CD1c-positive myeloid dendritic cell (primary cell): ENCODE measurements at regions not wholly inside any gene's neighbourhood (a gene's known extent, or its start where the extent isn't known, plus 50 kb on each side); places are given as distances from the start of the nearest gene placed in this dataset.
A peak's percentile ranks its signal among the peaks of the same experiment; 100 is the strongest.
"Not testable (repeated sequence)": the region's sequence is repeated elsewhere in the genome, so short reads cannot be mapped to it uniquely, and the experiment has no call there.

Experiments used
- DNase-seq: peaks from one replicate; pipeline ENCODE4 v3.0.0-alpha.2; 2016; ENCODE audit errors: extremely low spot score

DNA sequence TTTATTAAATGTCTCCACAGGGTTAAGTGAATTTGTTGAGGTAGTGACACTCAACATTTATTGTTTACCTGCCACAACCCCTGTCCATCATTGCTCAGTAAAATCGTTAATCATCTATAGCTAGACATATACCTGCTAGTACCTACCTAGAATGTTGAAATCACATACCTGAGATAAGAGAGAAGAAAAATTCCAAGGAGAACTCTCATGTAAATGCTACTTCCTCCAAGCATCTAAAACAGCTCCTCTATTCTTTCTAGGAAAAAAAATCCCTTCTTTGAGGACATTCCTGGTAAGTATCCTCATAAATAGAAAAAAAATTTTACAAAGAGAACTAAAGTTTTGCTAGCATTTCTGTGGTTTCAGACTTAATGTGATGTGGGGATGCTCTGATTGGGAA, 325.1 kb downstream of the DAD1 start:
- no peak for DNase-seq

DNA sequence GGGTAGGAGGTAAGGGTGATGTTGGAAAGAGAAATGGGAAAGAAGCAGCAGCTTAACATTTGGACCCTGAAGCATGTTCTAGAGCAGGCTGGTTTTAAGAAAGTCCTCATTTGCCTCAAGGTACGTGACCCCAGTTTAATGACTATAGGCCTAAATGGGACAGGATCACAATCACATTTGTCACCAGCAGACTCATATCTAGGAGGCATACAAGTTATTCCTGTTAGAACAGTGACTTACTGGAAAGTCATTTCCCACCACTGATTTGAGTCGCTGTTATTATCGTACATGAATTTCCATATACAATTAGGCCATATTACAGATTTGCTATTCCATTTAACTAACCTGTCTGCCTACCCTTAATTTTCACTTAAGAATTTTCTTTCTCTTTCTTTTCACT, 326.1 kb downstream of the DAD1 start:
- DNase-seq: no peak

DNA sequence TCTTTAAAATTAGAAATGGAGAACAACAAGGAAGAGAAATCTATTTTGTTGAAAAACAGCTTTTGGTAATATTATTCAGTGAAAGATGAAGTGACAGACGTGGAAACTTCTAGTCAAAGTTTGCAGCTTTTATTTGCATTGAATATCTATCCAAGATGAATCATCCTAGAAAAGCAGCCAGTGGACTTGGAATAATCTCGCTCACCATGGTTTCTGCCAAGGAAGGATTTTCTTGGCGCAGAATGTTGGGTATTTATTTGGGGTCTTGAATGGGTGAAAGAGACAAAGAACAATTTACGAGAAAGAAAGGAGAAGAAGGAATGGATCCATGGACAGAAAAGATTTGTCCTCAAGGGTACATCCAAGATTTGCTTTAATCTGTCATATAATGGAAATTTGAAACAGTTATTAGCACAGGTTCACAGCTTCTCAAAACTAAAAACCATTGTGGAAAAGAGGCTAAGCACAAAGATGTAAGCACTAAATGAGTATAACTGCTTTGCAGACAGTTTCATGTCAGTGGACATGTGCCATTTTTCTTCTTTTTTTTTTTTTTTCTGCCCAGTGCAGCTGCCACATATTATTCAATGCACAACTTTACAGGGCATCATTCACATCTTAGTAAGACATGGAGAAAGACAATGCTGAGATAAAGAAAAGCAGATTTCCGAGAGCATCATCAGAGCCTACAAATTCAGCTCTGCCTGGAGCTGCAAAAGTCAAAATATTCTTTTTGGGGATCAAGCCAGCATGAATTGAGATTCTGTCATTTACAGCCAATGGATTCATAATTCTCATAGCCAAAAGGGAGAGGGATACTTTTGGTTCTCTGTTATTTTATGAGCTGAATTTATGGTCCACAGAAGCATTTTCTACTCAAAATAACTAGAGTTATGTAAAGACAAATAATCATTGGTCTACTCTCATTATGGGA, 333.7 kb downstream of the DAD1 start:
- DNase-seq: no peak

DNA sequence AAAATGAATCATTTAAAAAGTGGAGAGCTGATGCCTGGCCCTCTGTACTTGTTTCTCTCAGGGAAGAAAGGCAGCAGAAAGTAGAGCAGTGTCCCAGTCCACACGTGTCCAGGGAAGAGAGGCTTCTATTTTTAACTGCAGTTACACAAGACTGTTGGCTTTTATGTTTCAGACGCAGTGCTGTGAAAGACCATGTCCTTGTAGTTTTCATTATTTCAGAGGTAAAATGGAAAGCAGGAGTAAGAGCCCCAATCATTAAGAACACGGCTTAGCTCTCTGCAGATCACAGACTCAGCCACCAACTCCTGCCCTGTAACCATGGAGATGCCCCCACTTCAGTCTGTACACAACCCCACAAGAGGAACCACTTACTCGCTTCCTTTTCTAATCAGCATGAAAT, 336.3 kb downstream of the DAD1 start:
- DNase-seq: no peak

DNA sequence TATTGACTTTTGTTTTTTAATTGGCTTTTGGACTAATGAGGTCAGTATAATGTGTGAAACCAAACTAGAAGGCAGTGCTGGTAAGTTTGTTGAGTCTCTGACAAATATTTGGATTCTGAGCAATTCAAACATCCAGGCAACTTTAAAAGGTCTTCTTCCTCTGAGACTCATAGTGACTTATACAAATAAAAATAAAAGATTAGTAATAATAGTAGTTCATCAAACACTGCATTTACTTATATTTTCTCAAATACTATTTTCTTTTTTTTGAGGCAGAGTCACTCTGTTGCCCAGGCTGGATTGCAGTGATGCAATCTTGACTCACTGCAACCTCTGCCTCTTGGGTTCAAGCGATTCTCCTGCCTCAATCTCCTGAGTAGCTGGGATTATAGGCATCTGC, 337.9 kb downstream of the DAD1 start:
- DNase-seq: no peak

DNA sequence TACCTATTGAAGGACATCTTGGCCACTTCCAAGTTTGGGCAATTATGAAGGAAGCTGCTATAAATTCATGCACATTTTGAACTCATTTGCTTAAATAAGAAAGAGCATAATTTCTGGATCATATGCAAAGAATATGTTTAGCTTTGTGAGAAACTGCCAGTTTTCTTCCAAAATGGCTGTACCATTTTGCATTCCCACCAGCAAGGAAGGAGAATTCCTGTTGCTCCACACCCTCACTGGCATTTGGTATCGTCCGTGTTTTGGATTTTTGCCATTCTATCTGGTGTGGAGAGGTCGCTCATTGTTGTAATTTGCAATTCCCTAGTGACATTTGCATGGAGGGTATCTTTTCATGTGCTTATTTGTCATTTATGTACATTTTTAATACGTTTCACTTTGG, 339.3 kb downstream of the DAD1 start:
- DNase-seq: no peak

DNA sequence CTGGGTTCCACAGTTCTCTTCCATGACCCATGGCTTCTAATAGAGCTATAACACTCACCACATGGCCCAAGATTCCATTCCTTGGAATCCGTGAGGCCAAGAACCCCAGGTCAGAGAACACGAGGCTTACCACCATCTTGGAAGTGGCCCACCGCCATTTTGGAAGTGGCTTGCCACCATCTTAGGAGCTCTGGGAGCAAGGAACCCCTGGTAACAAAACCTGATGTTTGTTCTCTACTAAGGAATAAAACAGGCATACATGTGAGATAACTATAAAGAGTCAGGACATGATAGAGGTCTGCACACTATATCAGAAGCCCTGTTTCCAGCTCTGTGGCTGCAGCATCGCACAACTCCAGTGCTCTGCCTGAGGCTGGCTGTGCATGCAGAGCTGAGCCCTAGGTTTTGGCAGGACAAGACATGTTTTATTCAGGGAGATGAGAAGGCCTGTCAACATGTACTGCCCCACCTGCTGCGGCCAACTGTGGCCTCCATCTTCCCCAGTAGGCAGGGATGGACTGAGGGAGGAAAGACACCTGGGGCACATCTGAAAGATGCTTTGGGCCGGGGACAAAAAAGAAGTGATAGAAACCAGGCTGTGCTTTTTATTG, 344.9 kb downstream of the DAD1 start:
- no peak for DNase-seq

DNA sequence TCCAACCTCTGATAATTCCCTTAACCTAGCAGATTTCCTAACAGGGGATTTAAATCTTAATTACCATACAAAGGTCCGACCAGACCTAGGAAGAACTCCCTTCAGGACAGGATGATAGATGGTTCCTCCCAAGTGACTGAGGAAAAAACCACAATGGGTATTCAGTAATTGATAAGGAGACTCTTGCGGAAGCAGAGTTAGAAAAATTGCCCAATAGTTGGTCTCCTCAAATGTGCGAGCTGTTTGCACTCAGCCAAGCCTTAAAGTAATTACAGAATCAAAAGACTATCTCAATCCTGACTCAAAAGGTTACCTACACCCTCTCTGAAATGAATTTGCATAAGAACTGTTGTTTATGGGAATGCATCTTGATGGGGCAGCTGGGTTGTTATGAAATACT, 350.7 kb downstream of the DAD1 start:
- DNase-seq: not testable (repeated sequence)

DNA sequence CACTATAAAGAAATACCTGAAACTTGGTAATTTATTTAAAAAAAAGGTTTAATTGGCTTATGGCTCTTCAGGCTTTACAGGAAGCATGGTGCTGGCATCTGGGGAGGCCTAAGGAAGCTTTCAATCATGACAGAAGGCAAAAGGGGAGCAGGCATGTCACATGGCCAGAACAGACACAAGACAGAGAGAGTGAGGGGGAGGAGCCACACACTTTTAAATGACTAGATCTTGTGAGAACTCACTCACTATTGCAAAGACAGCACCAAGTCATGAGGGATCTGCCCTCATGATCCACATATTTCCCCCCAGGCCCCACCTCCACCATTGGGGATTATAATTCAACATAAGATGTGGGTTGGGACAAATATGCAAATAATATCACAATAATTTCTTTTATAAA, 355.6 kb downstream of the DAD1 start:
- no peak for DNase-seq

DNA sequence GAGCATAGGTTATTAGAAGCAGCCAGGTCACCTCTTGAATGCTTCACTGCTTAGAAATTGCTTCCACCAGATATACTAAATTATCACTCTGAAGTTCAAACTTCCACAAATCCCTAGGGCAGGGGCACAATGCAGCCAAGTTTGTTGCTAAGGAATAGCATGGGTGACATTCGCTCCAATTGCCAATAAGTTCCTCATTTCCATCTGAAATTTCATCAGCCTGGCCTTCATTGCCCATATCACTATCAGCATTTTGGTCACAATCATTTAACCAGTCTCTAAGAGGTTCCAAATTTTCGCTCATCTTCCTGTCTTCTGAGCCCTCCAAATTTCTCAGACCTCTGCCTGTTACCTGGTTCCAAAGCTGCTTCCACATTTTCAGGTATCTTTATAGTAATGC, 356.1 kb downstream of the DAD1 start:
- no peak for DNase-seq

DNA sequence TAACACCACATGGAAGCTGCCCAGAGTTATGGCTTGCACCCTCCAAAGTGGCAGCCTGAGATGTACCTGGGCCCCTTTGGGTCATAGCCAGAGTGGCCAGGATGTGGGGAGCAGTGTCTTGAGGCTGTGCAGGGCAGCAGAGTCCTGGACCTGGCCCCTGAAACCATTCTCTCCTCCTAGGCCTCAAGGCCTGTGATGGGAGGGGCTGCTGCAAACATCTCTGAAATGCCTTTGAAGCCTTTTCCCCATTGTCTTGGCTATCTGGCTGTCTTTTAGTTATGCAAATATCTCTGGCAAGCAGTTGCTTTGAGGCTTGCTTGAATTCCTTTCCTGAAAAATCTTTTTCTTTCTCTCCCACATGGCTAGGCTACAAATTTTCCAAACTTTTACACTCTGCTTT, 356.5 kb downstream of the DAD1 start:
- DNase-seq: no peak

DNA sequence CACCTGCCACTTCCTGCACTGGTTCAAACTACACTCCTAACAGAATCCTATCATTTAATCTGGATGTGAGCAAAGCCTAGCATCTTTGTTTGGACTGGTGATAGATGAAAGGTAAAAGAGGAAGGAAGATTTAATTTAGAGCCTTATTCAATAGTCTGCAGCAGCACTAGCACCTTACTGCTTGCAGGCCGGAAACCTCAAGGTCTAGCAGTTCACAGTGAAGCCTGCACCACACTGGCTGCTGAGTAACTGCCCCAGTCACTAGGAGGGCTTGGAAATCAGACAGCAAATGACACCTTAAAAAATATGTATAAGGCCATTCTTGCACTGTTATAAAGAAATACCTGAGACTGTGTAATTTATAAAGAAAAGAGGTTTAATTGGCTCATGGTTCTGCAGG, 358.0 kb downstream of the DAD1 start:
- no peak for DNase-seq

DNA sequence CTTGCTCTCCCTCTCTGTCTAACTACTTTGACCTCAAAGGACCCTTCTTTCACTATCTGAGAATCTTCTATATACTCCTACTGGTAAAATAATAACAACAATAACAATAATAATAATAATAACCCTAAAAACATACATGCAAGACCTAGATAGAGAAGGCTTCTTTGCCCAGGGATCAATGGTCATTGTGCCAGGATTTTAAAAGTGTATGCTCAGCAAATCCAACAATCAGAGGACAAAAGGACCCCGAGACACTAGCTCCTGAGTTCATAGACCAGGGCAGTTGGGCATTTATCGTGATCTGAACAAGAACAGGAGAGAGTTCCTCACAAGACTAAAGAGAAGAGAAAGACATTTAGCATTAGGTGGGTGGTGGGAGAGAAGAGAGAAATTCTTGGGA, 358.5 kb downstream of the DAD1 start:
- DNase-seq: no peak

DNA sequence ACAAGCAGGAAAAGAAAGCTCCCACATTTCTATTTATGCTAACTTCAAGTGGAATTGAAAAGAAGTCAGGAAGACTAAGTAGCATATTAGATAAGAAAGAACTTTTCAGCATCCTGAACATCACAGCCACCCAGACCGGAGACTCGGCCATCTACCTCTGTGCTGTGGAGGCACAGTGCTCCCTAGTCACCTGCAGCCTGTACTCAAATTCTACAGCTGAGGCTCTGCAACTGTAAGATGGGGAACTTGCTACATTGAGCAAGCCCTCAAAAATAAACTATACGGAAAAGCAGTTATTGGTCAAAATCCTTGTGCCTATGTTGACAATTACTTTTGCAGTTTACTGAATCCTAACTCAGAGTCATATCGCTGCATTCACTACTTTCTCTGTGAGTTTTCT, 361.9 kb downstream of the DAD1 start:
- DNase-seq: no peak

DNA sequence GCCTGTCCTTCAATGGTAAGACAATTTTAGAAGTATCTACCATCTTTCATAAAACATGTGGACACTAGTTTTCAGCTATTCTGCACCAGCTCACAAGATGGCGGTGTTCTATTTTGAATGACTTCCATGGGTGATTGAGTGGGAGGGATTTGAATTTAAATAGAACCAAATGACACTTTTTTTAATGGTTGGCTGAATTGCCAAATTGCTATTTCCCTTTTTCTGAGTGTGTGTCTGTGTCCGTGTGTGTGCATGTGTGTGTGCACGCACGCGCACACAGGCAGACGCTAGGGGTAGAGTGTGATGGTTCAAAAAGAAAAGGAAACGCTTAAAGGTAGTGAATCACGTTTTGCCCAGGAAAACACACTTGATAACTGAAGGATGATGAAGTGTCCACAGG, 362.6 kb downstream of the DAD1 start:
- DNase-seq: peak; percentile 73

DNA sequence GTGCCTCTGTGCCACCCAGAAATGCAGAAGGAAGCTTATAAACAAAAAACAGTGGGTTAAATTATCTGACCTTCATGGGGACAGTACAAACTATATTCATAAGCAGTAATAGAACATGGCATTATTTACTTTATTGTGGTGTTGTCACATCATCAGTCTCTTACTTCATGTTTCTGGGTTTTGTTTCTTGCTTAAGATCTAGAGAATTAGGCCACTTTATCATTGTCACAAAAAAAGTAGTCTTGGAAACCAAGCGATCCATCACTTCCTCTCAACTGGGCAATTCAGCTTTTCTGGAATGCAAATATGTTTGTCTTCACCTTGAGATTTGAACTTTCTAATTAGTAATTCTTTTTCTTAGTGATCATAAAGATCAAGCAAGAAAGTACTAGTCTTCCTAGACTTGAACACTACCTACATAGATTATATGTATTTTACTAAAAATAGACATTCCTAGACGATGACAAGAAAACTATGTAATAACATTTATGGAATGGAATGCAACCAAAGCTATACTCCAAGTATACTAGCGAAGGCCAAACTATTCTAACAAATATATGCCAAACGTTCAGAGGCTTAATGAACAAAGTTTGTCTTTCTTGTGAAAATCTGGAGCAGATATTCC, 363.4 kb downstream of the DAD1 start:
- no peak for DNase-seq

DNA sequence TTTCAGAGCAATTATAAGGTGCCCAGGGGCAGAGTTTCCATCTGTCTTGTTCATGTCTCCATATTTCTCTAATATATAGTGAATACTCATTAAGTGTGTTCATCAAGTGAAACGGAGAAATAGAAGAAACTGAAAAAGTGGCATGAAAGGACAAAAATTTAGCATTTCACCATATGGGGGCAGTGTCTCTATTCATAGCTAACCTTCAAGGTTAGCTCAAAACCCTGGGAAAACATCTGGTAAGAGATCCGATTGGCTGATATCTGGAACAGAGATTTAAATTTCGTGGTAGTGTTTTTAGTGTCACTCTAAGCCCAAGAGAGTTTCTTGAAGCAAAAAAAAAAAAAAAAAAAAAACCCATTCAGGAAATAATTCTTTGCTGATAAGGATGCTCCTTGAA, 367.5 kb downstream of the DAD1 start:
- no peak for DNase-seq

DNA sequence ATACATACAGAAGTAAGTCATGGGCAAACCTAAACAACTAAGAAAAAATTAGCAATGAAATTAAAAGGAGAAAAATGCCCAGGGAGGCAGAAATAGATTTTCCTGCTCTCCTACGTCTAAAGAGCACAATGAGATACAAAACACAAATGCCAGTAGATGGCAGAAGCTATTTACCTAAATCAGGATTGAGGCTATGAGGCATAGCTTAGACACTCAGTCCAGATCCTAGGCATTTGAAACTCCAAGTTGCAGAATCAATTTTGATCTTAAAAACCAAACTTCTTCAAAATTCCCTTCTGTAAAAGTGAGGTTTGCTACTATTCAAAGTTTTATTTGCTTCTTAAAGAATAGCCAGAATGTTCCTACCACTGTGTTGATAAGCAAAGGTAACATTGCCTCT, 368.6 kb downstream of the DAD1 start:
- no peak for DNase-seq

DNA sequence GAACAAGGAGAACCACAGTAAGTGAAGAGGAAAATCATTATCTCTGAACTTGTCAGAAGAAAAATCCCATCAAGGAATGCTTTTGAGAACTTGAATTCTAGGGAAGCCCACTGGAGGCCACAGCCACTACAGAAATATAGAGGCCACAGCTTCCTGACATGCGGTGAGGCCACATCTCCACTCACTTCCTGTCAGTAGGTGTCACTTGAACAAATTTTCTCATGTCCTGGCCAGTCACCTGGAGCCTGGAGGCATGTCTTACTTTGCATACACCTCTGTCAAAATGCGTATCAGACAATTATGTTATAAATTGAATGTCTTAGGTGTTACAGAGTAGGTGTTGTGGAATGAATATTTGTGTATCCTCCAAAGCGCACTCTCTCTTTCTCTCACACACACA, 370.3 kb downstream of the DAD1 start:
- DNase-seq: no peak

DNA sequence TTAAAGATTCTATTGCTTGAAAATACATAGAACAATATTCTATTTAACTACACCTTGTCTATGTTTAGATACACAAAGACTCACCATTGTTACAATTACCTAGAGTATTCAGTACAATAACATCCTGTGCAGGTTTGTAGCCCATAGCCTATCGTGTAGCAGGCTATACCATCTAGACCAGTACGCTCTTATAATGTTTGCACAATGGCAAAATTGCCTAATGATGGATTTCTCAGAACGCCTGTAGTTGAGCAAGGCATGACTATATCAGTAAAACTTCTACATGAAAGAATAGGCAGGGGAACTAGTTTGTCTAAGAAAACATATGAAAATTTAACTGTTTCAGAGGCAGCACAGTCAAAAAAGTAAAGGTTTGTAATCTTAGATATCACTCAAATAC, 375.9 kb downstream of the DAD1 start:
- peak; percentile 42 for DNase-seq

DNA sequence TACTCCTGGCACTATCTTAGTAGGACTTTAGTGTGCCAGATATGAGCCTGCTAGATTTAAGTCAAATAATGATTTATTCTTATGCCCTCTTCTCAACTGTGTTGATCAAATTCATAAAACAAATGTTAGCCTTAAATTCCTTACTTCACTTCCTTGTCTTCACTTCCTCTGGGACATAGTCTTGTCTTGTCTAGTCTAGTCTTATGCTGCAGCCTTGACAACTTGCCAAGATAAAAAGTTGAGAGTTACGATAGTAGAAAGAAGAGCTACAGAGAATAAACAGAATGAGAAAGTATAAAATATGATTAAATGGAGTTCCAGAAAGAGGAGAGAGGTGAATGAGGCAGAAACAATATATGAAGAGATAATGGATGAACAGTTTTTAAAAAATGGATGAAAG, 378.1 kb downstream of the DAD1 start:
- DNase-seq: no peak

DNA sequence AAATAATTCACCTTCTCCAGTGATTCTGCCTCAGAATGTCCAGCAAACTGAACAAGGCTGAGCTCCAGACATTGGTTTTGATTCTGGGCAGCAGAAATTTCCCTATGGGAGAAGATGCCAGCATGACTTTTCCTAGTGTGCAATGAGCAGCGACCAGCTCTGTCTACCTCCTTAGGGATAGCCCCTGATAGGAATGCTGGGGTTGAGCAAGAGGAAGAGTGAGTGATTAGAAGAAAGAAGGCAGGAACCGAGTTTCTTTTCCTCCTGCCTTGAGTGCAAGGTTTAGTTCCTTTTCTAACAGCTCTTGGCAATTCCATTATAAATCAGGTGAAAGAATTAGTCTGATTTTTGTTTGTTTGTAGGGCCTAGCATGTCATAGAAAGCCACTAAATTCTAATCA, 379.0 kb downstream of the DAD1 start:
- no peak for DNase-seq

DNA sequence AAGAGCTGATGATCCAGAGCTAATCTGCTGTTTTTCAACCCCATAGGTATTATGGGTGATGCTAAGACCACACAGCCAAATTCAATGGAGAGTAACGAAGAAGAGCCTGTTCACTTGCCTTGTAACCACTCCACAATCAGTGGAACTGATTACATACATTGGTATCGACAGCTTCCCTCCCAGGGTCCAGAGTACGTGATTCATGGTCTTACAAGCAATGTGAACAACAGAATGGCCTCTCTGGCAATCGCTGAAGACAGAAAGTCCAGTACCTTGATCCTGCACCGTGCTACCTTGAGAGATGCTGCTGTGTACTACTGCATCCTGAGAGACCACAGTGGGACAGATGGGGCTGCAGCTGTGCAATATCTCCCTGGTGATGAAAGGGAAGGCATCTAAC, 386.0 kb downstream of the DAD1 start:
- DNase-seq: no peak
